Tibial artery (tissue), 4 donors: ENCODE measurements at regions not wholly inside any gene's neighbourhood (a gene's known extent, or its start where the extent isn't known, plus 50 kb on each side); places are given as distances from the start of the nearest gene placed in this dataset.
"Not testable (repeated sequence)": the region's sequence is repeated elsewhere in the genome, so short reads cannot be mapped to it uniquely, and the experiment has no call there.

Experiments used
- DNase-seq, 2 donors: peaks; one replicate each; pipeline ENCODE4 v3.0.0-alpha.2; 2019
- H3K27ac ChIP-seq, 2 donors: fragments of 200-600 bp; sonication (generic) in 1 of 2; 1 replicate in 1 of 2; 2 replicates in 1 of 2; pipeline ENCODE4 v1.5.1; 2018 to 2019; ENCODE audit warnings: mild to moderate bottlenecking in 1 of 2
- H3K27me3 ChIP-seq, 2 donors: fragments of 200-600 bp; sonication (generic) in 1 of 2; one replicate each; pipeline versions ENCODE4 v1.5.1 to v1.6.0; 2016 to 2019
- H3K36me3 ChIP-seq, 3 donors: fragments of 200-600 bp; sonication (generic) in 2 of 3; one replicate each; pipeline ENCODE4 v1.5.1; 2016 to 2019; ENCODE audit warnings: mild to moderate bottlenecking in 2 of 3
- H3K4me1 ChIP-seq, 4 donors: fragments of 200-600 bp; sonication (generic) in 2 of 4; 1 replicate in 3 of 4; 2 replicates in 1 of 4; pipeline ENCODE4 v1.5.1; 2016 to 2019
- H3K4me3 ChIP-seq, 2 donors: fragments of 200-600 bp; sonication (generic) in 1 of 2; 1 replicate in 1 of 2; 2 replicates in 1 of 2; pipeline ENCODE4 v1.5.1; 2018 to 2019; ENCODE audit warnings: mild to moderate bottlenecking in 2 of 2
- H3K9me3 ChIP-seq, 3 donors: fragments of 200-600 bp; sonication (generic) in 1 of 3; one replicate each; pipeline ENCODE4 v1.5.1; 2016 to 2019
- CTCF ChIP-seq, 2 experiments: fragments of 200-600 bp in 1 of 2; fragments of 450-650 bp in 1 of 2; IDR thresholded peaks; one replicate each; pipeline ENCODE4 v1.5.1; 2017 to 2019; ENCODE audit warnings: antibody characterized with exemption in 2 of 2, mild to moderate bottlenecking in 1 of 2, moderate library complexity in 1 of 2
- intact Hi-C: fragments of 100-400 bp; cut with DNase I; formaldehyde crosslinking; loops from one replicate; pipeline ENCODE4 v1.15.0; 2023; ENCODE audit warnings: low total_unique reads

DNA sequence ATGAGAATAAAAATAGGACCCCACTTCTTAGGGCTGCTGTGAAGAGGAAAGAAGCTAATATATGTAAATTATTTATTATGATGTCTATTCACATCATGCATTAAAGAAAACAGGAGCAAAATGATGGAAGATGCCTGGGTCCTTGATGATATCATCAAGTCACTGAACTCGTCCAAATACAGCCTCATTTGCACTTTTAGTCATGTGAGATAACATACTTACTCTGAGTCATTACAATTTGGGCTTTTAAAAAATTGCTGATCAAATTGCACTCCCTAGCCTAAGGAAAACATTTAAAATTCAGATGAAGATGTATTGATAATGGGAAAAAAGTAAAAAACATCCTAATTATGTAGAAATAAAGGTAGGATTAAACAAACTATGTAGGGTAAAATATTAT, 302.7 kb upstream of the CCL2 start:
- H3K9me3 ChIP-seq = no peaks in the 10 kb centered on the region
- DNase-seq = no peak
- no peaks in the 10 kb centered on the region for H3K27me3 ChIP-seq
- no peak for TF ChIP-seq CTCF (IDR thresholded peaks at IDR 0.05)
- intact Hi-C loops = no loop called here
- no peak overlapping the region for H3K4me3 ChIP-seq
- no peak overlapping the region for H3K27ac ChIP-seq
- H3K4me1 ChIP-seq = no peaks in the 10 kb centered on the region
- no peaks in the 10 kb centered on the region for H3K36me3 ChIP-seq

DNA sequence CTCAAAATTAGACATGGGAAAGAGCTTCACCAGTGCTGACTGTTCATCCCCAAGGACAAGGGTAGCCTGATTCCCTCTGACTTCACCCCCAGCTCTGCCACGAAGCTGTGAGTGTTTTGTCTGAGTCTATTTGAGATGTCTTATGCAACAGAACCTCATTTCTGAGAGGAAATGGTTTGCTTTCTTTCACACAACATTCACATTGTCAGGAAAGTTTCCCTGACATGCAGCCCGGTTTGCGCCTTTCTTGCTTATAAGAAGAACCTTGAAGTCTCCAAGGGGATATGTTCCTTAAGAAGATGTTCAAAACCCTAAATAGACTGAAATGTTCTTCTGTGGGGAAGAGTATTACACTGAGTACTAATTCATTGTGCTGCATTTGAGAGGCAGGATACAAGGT, 300.5 kb upstream of the CCL2 start:
- Histone ChIP-seq H3K4me3 (no peak overlapping the region), H3K27me3 (no peaks in the 10 kb centered on the region), H3K4me1 (no peaks in the 10 kb centered on the region), H3K27ac (no peak overlapping the region), H3K36me3 (no peaks in the 10 kb centered on the region), H3K9me3 (no peaks in the 10 kb centered on the region)
- no peak for TF ChIP-seq CTCF (IDR thresholded peaks at IDR 0.05)
- intact Hi-C loops = no loop called here
- DNase-seq = no peak

DNA sequence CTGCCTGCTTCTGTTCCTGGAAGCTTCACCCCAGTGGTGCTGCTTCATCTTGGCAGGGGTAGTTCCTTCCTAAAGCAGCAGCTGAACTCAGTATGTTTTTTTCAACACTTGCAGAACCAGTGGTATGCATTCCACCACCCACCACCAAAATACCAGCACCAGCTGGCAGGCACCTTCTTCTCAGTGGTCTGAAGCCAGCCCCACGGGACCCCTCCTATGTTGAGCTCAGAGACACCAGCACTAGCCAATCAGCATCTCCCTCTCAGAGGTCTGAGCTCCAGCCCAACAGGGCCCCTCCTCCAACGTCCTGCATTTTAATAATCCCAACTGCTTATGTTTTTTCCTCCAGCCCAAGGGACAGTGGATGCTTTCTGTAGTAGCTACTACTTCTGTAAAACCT, 299.6 kb upstream of the CCL2 start:
- Histone ChIP-seq H3K9me3 (no peaks in the 10 kb centered on the region), H3K27ac (no peak overlapping the region), H3K4me1 (no peaks in the 10 kb centered on the region), H3K27me3 (no peaks in the 10 kb centered on the region), H3K36me3 (no peaks in the 10 kb centered on the region), H3K4me3 (no peak overlapping the region)
- TF ChIP-seq CTCF (IDR thresholded peaks at IDR 0.05) = no peak
- intact Hi-C loops = no loop called here
- DNase-seq = no peak

DNA sequence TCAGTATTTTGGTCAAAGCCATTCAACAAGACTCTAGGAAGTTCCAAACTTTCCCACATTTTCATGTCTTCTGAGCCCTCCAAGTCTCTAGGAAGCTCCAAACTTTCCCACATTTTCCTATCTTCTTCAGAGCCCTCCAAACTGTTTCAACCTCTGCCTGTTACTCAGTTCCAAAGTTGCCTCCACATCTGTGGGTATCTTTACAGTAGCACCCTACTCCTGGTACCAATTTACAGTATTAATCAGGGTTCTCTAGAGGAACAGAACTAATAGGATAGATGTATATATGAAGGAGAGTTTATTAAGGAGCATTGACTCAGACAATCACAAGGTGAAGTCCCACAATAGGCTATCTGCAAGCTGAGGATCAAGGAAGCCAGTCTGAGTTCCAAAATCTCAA, 296.0 kb upstream of the CCL2 start:
- H3K27ac ChIP-seq, H3K9me3 ChIP-seq, H3K36me3 ChIP-seq, H3K27me3 ChIP-seq, H3K4me3 ChIP-seq, H3K4me1 ChIP-seq, DNase-seq, intact Hi-C loops: not testable (repeated sequence)

DNA sequence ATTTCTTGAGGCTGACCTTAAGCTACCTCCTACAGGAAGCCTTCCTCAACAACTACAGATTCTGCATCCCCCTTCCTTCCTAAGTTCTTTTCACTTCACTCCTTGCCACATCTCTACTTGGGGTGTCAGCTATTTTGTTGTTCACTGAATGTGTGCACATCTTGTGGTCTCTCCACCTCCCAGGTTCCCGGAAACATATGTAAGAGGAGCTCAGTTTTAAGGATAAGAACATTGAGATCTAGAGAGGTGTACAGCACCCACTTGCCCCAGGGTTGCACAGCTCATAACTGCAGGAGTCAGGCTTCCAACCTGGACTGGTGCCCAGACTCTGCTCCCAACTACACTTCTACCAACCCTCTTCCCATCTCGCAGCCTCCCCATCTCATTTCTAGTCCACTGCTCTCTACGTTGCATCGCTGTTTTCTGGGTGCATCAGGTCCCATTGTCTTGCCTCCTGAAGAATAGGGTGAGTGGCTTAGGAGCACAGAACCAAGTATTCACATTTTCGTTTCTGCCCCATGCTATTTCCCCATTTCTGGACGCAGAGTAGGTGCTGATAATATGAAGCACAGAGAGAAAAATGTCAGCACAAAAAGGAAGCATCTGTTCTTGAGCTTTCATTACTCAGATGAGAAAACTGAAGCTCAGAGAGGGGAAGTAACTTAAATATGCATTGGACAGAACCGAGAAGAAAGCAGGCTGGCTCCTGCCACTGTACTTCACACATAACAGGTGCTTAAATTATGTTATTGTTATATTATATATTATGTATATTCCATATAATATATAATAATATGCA, 292.0 kb upstream of the CCL2 start:
- intact Hi-C loops = no loop called here
- no peaks in the 10 kb centered on the region for H3K36me3 ChIP-seq
- DNase-seq = no peak
- H3K27ac ChIP-seq = no peak overlapping the region
- no peaks in the 10 kb centered on the region for H3K27me3 ChIP-seq
- no peak for TF ChIP-seq CTCF (IDR thresholded peaks at IDR 0.05)
- no peak overlapping the region for H3K4me3 ChIP-seq
- H3K4me1 ChIP-seq = no peaks in the 10 kb centered on the region
- H3K9me3 ChIP-seq = no peaks in the 10 kb centered on the region

GRCh38 chr17:33964344-33964979, 290.6 kb upstream of the CCL2 start:
- no peaks in the 10 kb centered on the region for H3K4me1 ChIP-seq
- no peak overlapping the region for H3K4me3 ChIP-seq
- no peak overlapping the region for H3K27ac ChIP-seq
- no peak for DNase-seq
- H3K9me3 ChIP-seq = no peaks in the 10 kb centered on the region
- intact Hi-C loops = no loop called here
- no peaks in the 10 kb centered on the region for H3K36me3 ChIP-seq
- no peak for TF ChIP-seq CTCF (IDR thresholded peaks at IDR 0.05)
- H3K27me3 ChIP-seq = no peaks in the 10 kb centered on the region
